PC-9 (cell line): ENCODE measurements at regions not wholly inside any gene's neighbourhood (a gene's known extent, or its start where the extent isn't known, plus 50 kb on each side); places are given as distances from the start of the nearest gene placed in this dataset.

Experiments
- CTCF ChIP-seq: fragments of 200-600 bp; sonication (generic); conservative IDR thresholded peaks from 2 replicates; pipeline ENCODE4 v1.6.1; 2017; ENCODE audit warnings: mixed run types, antibody characterized with exemption, mild to moderate bottlenecking, moderate library complexity
- EZH2 ChIP-seq: fragments of 200-600 bp; sonication (generic); IDR thresholded peaks from 2 replicates; pipeline ENCODE4 v1.8.0; 2017; ENCODE audit warnings: antibody characterized with exemption, low read depth

- TF ChIP-seq CTCF (no peak), EZH2 (no peak)
These were observed 260.1 kb downstream of the MEX3B start for GRCh38 chr15:81785679-81786078.
